ENCODE measurements at regions not wholly inside any gene's neighbourhood (a gene's known extent, or its start where the extent isn't known, plus 50 kb on each side); places are given as distances from the start of the nearest gene placed in this dataset.

GRCh38 chr18:22349966-22350365 is 67.7 kb downstream of the CTAGE1 start:
- TF ChIP-seq EZH2 (IDR thresholded peaks at IDR 0.05; ENCODE audit: insufficient read depth, poor library complexity, severe bottlenecking) (no peak), EZH2phosphoT487 (IDR thresholded peaks at IDR 0.05; ENCODE audit: insufficient read depth, low read depth) (no peak)
